SK-N-SH treated with all-trans-retinoic acid at 6 μM for 48 hours (cell line): ENCODE measurements at regions not wholly inside any gene's neighbourhood (a gene's known extent, or its start where the extent isn't known, plus 50 kb on each side); places are given as distances from the start of the nearest gene placed in this dataset.

Experiments
- ARNTL ChIP-seq: fragments of 450-650 bp; formaldehyde crosslinking; IDR thresholded peaks from 2 replicates; pipeline ENCODE4 v1.5.0; 2020; ENCODE audit warnings: low read depth, mild to moderate bottlenecking, moderate library complexity, borderline replicate concordance
- BACH2 ChIP-seq: fragments of 250-450 bp; sonication (Bioruptor Pico); IDR thresholded peaks from 2 replicates; pipeline ENCODE4 v1.9.0; 2021; ENCODE audit warnings: mild to moderate bottlenecking, borderline replicate concordance
- ESRRG ChIP-seq: fragments of 250-450 bp; sonication (Bioruptor Pico); IDR thresholded peaks from 2 replicates; pipeline ENCODE4 v1.6.1; 2021; ENCODE audit warnings: mild to moderate bottlenecking
- GLIS3 ChIP-seq: fragments of 250-450 bp; sonication (Bioruptor Pico); IDR thresholded peaks from 2 replicates; pipeline ENCODE4 v1.5.0; 2020; ENCODE audit warnings: mild to moderate bottlenecking, moderate library complexity
- SNAI2 ChIP-seq: fragments of 250-450 bp; sonication (Bioruptor Pico); IDR thresholded peaks from 2 replicates; pipeline ENCODE4 v1.5.0; 2020; ENCODE audit warnings: mild to moderate bottlenecking, moderate library complexity
- TOX ChIP-seq: fragments of 250-450 bp; sonication (Bioruptor Pico); IDR thresholded peaks from 2 replicates; pipeline ENCODE4 v1.8.0; 2021; ENCODE audit warnings: mild to moderate bottlenecking, moderate library complexity, borderline replicate concordance
- ZFP3 ChIP-seq: fragments of 250-450 bp; sonication (Bioruptor Pico); IDR thresholded peaks from 2 replicates; pipeline ENCODE4 v1.5.0; 2020; ENCODE audit warnings: mild to moderate bottlenecking, moderate library complexity
- ZFP30 ChIP-seq: fragments of 450-650 bp; formaldehyde crosslinking; IDR thresholded peaks from 2 replicates; pipeline ENCODE4 v1.5.0; 2022; ENCODE audit warnings: mild to moderate bottlenecking, moderate library complexity
- ZNF565 ChIP-seq: fragments of 450-650 bp; formaldehyde crosslinking; conservative IDR thresholded peaks from 2 replicates; pipeline ENCODE4 v1.5.0; 2020; ENCODE audit warnings: low read depth, mild to moderate bottlenecking, moderate library complexity
- TF ChIP-seq, protein P1 (sequence below): fragments of 250-450 bp; sonication (Bioruptor Pico); IDR thresholded peaks from 2 replicates; pipeline ENCODE4 v1.8.0; 2020; ENCODE audit warnings: mild to moderate bottlenecking, moderate library complexity, borderline replicate concordance
- TF ChIP-seq, protein P2 (sequence below): fragments of 250-450 bp; sonication (Bioruptor Pico); IDR thresholded peaks from 2 replicates; pipeline ENCODE4 v1.5.1; 2020; ENCODE audit warnings: low read depth, mild to moderate bottlenecking, moderate library complexity
- TF ChIP-seq, protein P3 (sequence below): fragments of 250-450 bp; sonication (Bioruptor Pico); IDR thresholded peaks from 2 replicates; pipeline ENCODE4 v1.8.0; 2021; ENCODE audit warnings: low read depth, mild to moderate bottlenecking, moderate library complexity, borderline replicate concordance

DNA sequence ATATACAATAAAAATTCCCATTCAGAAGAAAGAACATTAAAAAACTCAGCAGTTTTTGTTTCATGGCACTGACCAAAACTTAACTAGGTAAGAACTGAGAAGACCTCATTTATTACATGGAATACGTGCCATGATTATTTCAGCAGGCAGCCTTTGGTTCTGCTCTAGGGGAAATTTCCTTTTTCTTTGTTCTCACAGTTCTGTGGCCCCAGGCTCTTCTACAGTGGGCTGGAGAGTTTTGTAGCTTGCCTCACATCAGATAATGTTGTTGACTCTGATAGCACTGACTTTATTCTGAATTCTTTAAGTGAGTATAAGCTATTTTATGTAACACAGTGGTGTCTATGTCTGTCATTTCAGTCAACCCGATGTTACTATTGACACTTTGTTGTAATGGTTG lies 844.3 kb downstream of the TBC1D32 start:
- TF ChIP-seq, protein P1, sequence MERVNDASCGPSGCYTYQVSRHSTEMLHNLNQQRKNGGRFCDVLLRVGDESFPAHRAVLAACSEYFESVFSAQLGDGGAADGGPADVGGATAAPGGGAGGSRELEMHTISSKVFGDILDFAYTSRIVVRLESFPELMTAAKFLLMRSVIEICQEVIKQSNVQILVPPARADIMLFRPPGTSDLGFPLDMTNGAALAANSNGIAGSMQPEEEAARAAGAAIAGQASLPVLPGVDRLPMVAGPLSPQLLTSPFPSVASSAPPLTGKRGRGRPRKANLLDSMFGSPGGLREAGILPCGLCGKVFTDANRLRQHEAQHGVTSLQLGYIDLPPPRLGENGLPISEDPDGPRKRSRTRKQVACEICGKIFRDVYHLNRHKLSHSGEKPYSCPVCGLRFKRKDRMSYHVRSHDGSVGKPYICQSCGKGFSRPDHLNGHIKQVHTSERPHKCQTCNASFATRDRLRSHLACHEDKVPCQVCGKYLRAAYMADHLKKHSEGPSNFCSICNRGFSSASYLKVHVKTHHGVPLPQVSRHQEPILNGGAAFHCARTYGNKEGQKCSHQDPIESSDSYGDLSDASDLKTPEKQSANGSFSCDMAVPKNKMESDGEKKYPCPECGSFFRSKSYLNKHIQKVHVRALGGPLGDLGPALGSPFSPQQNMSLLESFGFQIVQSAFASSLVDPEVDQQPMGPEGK, result no peak
- TF ChIP-seq ZFP30 (no peak), ZNF565 (CRISPR knock-in tag) (no peak), ARNTL (no peak), GLIS3 (no peak), ZFP3 (CRISPR knock-in tag) (no peak), ESRRG (CRISPR knock-in tag) (no peak), SNAI2 (CRISPR knock-in tag) (no peak), TOX (CRISPR knock-in tag) (no peak), BACH2 (no peak)
- TF ChIP-seq, protein P2, sequence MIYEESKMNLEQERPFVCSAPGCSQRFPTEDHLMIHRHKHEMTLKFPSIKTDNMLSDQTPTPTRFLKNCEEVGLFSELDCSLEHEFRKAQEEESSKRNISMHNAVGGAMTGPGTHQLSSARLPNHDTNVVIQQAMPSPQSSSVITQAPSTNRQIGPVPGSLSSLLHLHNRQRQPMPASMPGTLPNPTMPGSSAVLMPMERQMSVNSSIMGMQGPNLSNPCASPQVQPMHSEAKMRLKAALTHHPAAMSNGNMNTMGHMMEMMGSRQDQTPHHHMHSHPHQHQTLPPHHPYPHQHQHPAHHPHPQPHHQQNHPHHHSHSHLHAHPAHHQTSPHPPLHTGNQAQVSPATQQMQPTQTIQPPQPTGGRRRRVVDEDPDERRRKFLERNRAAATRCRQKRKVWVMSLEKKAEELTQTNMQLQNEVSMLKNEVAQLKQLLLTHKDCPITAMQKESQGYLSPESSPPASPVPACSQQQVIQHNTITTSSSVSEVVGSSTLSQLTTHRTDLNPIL (CRISPR knock-in tag), result no peak
- TF ChIP-seq, protein P3, sequence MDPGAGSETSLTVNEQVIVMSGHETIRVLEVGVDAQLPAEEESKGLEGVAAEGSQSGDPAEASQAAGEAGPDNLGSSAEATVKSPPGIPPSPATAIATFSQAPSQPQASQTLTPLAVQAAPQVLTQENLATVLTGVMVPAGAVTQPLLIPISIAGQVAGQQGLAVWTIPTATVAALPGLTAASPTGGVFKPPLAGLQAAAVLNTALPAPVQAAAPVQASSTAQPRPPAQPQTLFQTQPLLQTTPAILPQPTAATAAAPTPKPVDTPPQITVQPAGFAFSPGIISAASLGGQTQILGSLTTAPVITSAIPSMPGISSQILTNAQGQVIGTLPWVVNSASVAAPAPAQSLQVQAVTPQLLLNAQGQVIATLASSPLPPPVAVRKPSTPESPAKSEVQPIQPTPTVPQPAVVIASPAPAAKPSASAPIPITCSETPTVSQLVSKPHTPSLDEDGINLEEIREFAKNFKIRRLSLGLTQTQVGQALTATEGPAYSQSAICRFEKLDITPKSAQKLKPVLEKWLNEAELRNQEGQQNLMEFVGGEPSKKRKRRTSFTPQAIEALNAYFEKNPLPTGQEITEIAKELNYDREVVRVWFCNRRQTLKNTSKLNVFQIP (CRISPR knock-in tag), result no peak
